GM06990 (cell line): ENCODE measurements at regions not wholly inside any gene's neighbourhood (a gene's known extent, or its start where the extent isn't known, plus 50 kb on each side); places are given as distances from the start of the nearest gene placed in this dataset.

ENCODE experiments used
- DNase-seq: peaks from one replicate; pipeline ENCODE4 v3.0.0-alpha.2; 2011; ENCODE audit not compliant: insufficient read length; ENCODE audit errors: extremely low read depth
- H3K27me3 ChIP-seq: replicated peaks from 2 replicates; pipeline ENCODE4 v1.6.0; 2011; ENCODE audit warnings: low read length; ENCODE audit not compliant: control insufficient read depth, insufficient read depth
- H3K36me3 ChIP-seq: 2 replicates; pipeline ENCODE4 v1.5.1; 2011; ENCODE audit warnings: low read length; ENCODE audit not compliant: control insufficient read depth, insufficient read depth
- H3K4me3 ChIP-seq: replicated peaks from 2 replicates; pipeline ENCODE4 v1.5.1; 2011; ENCODE audit warnings: low read depth, mild to moderate bottlenecking, control low read depth, low read length
- TF ChIP-seq, protein P1 (sequence below): IDR thresholded peaks from 2 replicates; pipeline ENCODE4 v1.5.1; 2011; ENCODE audit warnings: low read length, control low read depth, mild to moderate bottlenecking, inconsistent platforms; ENCODE audit not compliant: insufficient read depth, poor library complexity, severe bottlenecking

DNA sequence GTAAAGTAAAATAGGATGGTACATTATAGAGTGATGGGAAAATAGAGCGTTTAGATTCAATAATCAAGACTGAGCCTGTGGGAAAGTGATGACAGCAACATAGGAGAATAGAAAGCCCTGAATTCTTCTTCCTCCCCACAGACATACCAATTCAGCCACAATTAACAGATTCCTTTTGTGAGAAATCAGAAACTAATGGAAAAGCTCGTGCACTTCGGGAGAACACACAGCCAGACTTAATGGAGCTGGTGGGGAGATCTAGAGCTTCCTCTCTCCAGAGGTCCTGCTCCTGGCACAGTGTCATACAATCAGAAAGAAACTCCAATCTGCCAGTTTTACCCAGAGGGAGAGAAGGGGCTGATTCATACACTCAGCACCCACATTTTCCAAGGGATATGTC is 676.3 kb upstream of the BOD1L1 start:
- Histone ChIP-seq H3K4me3 (no peak overlapping the region), H3K36me3 (no peaks in the 10 kb centered on the region), H3K27me3 (no peaks in the 10 kb centered on the region)
- no peak for DNase-seq
- TF ChIP-seq, protein P1, sequence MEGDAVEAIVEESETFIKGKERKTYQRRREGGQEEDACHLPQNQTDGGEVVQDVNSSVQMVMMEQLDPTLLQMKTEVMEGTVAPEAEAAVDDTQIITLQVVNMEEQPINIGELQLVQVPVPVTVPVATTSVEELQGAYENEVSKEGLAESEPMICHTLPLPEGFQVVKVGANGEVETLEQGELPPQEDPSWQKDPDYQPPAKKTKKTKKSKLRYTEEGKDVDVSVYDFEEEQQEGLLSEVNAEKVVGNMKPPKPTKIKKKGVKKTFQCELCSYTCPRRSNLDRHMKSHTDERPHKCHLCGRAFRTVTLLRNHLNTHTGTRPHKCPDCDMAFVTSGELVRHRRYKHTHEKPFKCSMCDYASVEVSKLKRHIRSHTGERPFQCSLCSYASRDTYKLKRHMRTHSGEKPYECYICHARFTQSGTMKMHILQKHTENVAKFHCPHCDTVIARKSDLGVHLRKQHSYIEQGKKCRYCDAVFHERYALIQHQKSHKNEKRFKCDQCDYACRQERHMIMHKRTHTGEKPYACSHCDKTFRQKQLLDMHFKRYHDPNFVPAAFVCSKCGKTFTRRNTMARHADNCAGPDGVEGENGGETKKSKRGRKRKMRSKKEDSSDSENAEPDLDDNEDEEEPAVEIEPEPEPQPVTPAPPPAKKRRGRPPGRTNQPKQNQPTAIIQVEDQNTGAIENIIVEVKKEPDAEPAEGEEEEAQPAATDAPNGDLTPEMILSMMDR, result no peak

DNA sequence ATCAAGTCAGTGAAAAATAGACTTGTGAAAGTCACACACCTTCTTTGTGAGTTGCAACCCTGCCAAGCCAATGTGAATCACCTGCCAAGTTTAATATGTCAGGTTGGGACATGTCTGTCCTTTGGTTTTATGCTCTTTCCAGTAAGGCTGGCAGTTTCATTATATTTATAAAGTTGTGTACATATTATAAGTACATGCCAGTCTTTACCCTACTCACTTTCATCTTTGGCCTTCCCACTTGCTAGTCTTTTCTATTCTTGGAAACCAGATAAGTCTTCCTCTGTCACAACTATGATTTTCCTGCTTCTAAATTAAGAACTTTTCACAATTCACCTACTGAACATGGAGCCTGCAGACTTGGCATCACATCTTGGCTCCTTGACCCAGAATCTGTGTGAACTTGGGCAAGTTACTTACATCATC is 680.7 kb upstream of the BOD1L1 start:
- no peak overlapping the region for H3K4me3 ChIP-seq
- TF ChIP-seq, protein P1, result no peak
- H3K27me3 ChIP-seq, result no peaks in the 10 kb centered on the region
- DNase-seq, result no peak
- H3K36me3 ChIP-seq, result no peaks in the 10 kb centered on the region

DNA sequence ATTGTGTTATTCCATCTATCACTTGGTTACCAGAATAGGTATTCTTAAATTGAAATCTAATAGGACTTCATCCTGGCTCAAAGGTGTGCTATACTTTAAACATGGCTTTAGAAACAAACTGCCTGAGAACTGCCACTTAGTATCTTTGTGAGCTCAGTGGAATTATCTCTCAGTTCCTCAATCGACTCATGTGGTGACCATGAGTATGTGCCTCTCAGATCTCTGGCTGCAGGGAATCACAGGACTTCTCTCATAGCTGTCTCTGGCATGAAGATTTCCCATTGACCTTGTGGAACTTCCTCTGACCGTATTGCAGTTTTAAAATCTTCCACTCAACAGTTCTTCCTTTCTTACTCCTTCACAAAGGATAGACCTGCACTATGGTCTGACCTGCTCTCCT is 681.9 kb upstream of the BOD1L1 start:
- TF ChIP-seq, protein P1, result no peak
- Histone ChIP-seq H3K27me3 (no peaks in the 10 kb centered on the region), H3K4me3 (no peak overlapping the region), H3K36me3 (no peaks in the 10 kb centered on the region)
- DNase-seq, result no peak

DNA sequence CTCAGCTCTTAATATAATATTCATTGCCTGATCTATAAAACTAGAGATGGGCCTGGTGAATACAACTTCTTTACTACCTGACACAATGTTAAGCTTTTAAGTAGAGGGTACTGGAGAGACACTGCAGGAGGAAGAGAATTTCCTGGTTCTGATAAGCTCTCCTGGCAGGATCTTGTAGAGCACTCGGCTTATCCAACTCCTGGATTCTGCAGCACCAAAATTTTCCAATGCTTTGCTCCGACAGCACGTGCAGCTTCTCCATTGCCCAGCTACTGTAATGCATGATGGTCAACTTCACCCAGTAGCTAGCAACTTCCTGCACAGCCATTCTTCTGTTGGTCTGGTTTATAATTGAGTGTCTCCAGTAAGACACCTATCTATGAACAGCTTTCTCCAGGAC is 686.2 kb upstream of the BOD1L1 start:
- TF ChIP-seq, protein P1, result no peak
- no peak overlapping the region for H3K4me3 ChIP-seq
- H3K36me3 ChIP-seq, result no peaks in the 10 kb centered on the region
- no peaks in the 10 kb centered on the region for H3K27me3 ChIP-seq
- DNase-seq, result no peak

DNA sequence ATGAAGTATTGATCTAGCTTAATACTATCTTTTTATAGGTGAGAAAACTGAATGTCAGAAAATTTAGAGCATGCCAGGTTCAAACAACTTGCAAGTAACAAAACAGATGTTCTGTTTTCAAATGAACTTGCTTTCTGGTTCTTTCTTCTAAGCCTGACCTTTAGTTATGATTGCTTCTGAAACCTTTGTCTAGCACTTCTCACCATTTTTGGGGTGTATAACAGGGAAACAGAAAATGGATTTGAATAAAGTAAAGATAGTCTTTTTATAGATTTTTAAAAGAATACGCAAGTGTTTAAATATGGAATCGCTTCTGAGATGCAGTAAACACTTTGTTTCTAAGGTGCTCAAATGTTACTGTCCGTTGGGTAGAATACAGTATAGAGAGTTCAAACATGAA is 687.2 kb upstream of the CPEB2 start:
- H3K36me3 ChIP-seq, result no peaks in the 10 kb centered on the region
- no peak for DNase-seq
- TF ChIP-seq, protein P1, result no peak
- H3K4me3 ChIP-seq, result no peak overlapping the region
- H3K27me3 ChIP-seq, result no peaks in the 10 kb centered on the region

DNA sequence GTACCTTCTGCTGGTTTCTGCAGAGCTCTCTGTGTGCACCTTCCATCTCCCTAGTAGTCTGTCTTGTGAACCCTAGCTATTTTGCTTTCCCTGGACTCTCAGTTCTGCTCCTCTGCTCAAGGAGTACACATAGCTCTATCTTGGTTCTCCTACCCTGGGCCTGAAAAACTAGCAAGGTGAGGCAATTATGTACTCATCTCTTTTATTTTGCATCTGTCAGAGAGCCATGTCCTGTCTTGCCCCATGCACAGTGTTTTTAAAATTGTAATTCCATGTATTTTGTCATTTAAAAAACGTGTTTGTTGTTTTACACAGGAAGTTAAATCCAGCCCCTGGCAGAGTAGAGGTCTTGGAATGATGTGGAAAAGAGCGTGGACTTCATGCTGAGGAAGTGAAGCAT is 684.9 kb upstream of the CPEB2 start:
- no peak for DNase-seq
- TF ChIP-seq, protein P1, result no peak
- Histone ChIP-seq H3K36me3 (no peaks in the 10 kb centered on the region), H3K4me3 (no peak overlapping the region), H3K27me3 (no peaks in the 10 kb centered on the region)
